Mesenchymal stem cell (in vitro differentiated cells and primary cell): ENCODE measurements at regions not wholly inside any gene's neighbourhood (a gene's known extent, or its start where the extent isn't known, plus 50 kb on each side); places are given as distances from the start of the nearest gene placed in this dataset.

Experiments
- DNase-seq: peaks from one replicate; pipeline ENCODE4 v3.0.0-alpha.2; 2013
- H2AFZ ChIP-seq: one replicate; pipeline ENCODE4 v1.6.1; 2013; ENCODE audit warnings: low read depth, mild to moderate bottlenecking, control low read depth, inconsistent platforms, low read length, moderate library complexity
- H2AK5ac ChIP-seq: 2 replicates; pipeline ENCODE4 v1.6.1; 2013; ENCODE audit warnings: low read length, moderate library complexity, mild to moderate bottlenecking, inconsistent platforms; ENCODE audit not compliant: severe bottlenecking
- H2BK120ac ChIP-seq: one replicate; pipeline ENCODE4 v1.6.1; 2013; ENCODE audit warnings: low read depth, mild to moderate bottlenecking, inconsistent platforms, low read length, moderate library complexity
- H2BK12ac ChIP-seq, 2 experiments: one replicate each; pipeline ENCODE4 v1.6.1; 2013; ENCODE audit warnings: inconsistent platforms in 2 of 2, low read length in 2 of 2, mild to moderate bottlenecking in 2 of 2, moderate library complexity in 2 of 2, control low read depth in 1 of 2
- H2BK15ac ChIP-seq: one replicate; pipeline ENCODE4 v1.6.1; 2013; ENCODE audit warnings: mild to moderate bottlenecking, low read depth, inconsistent platforms; ENCODE audit not compliant: poor library complexity, severe bottlenecking
- H2BK5ac ChIP-seq: 2 replicates; pipeline ENCODE4 v1.6.1; 2013; ENCODE audit warnings: low read depth, mild to moderate bottlenecking, low read length, control low read depth, inconsistent platforms; ENCODE audit not compliant: poor library complexity, severe bottlenecking
- H3K14ac ChIP-seq, 2 experiments: one replicate each; pipeline ENCODE4 v1.6.1; 2013; ENCODE audit warnings: inconsistent platforms in 2 of 2, low read length in 2 of 2, control low read depth in 1 of 2, mild to moderate bottlenecking in 1 of 2, moderate library complexity in 1 of 2
- H3K18ac ChIP-seq, 2 experiments: one replicate each; pipeline ENCODE4 v1.6.1; 2013; ENCODE audit warnings: inconsistent platforms in 2 of 2, low read length in 2 of 2, control low read depth in 1 of 2, low read depth in 1 of 2, mild to moderate bottlenecking in 1 of 2
- H3K23ac ChIP-seq, 2 experiments: one replicate each; pipeline ENCODE4 v1.6.1; 2013; ENCODE audit warnings: inconsistent platforms in 2 of 2, low read length in 2 of 2, mild to moderate bottlenecking in 2 of 2, moderate library complexity in 2 of 2, control low read depth in 1 of 2
- H3K27ac ChIP-seq: 2 replicates; pipeline ENCODE4 v1.5.1; 2013; ENCODE audit warnings: mild to moderate bottlenecking, moderate library complexity, low read length, control low read depth, inconsistent platforms; ENCODE audit not compliant: poor library complexity, severe bottlenecking
- H3K27me3 ChIP-seq, 2 experiments: 2 replicates each; pipeline versions ENCODE4 v1.6.1 to v1.7.0; 2013; ENCODE audit warnings: low read length in 2 of 2, mild to moderate bottlenecking in 2 of 2, moderate library complexity in 2 of 2, control low read depth in 1 of 2, inconsistent platforms in 1 of 2; ENCODE audit not compliant: control insufficient read depth in 1 of 2, insufficient read depth in 1 of 2
- H3K36me3 ChIP-seq, 2 experiments: 2 replicates each; pipeline versions ENCODE4 v1.6.1 to v1.7.0; 2013; ENCODE audit warnings: low read length in 2 of 2, control low read depth in 1 of 2, inconsistent platforms in 1 of 2, low read depth in 1 of 2, mild to moderate bottlenecking in 1 of 2; ENCODE audit not compliant: insufficient read depth in 2 of 2, control insufficient read depth in 1 of 2
- H3K4ac ChIP-seq, 2 experiments: one replicate each; pipeline ENCODE4 v1.6.1; 2013; ENCODE audit warnings: inconsistent platforms in 2 of 2, low read length in 2 of 2, mild to moderate bottlenecking in 2 of 2, moderate library complexity in 2 of 2, control low read depth in 1 of 2, low read depth in 1 of 2
- H3K4me1 ChIP-seq: 2 replicates; pipeline ENCODE4 v1.6.1; 2013; ENCODE audit warnings: low read depth, low read length, control low read depth; ENCODE audit not compliant: control insufficient read depth, insufficient read depth
- H3K4me2 ChIP-seq: 2 replicates; pipeline ENCODE4 v1.6.1; 2013; ENCODE audit warnings: low read length, mild to moderate bottlenecking, inconsistent platforms; ENCODE audit not compliant: poor library complexity, severe bottlenecking
- H3K4me3 ChIP-seq, 2 experiments: 2 replicates each; pipeline versions ENCODE4 v1.5.1 to v1.7.0; 2013; ENCODE audit warnings: low read length in 2 of 2, mild to moderate bottlenecking in 2 of 2, control low read depth in 1 of 2, low read depth in 1 of 2; ENCODE audit not compliant: insufficient read depth in 1 of 2
- H3K79me1 ChIP-seq: replicated peaks from 2 replicates; pipeline ENCODE4 v1.6.1; 2013; ENCODE audit warnings: mild to moderate bottlenecking, control low read depth, low read length, inconsistent platforms; ENCODE audit not compliant: poor library complexity, severe bottlenecking
- H3K9ac ChIP-seq: 2 replicates; pipeline ENCODE4 v1.7.0; 2013; ENCODE audit warnings: mild to moderate bottlenecking, low read length, moderate library complexity
- H3K9me3 ChIP-seq: 2 replicates; pipeline ENCODE4 v1.7.0; 2013; ENCODE audit warnings: mild to moderate bottlenecking, low read length; ENCODE audit not compliant: control insufficient read depth
- H4K8ac ChIP-seq: one replicate; pipeline ENCODE4 v1.6.1; 2013; ENCODE audit warnings: inconsistent platforms, mild to moderate bottlenecking, low read length, moderate library complexity
- H4K91ac ChIP-seq: one replicate; pipeline ENCODE4 v1.6.1; 2013; ENCODE audit warnings: mild to moderate bottlenecking, low read length, inconsistent platforms
- WGBS: methylation state at CpG from one replicate; pipeline ENCODE4 v1.1.7; 2013; ENCODE audit warnings: mixed read lengths; 5-methylcytosine and 5-hydroxymethylcytosine counted together

GRCh38 chr11:111082664-111083063 is 162.9 kb upstream of the POU2AF2 start:
- Histone ChIP-seq H3K4ac (no peak overlapping the region), H3K14ac (no peak overlapping the region), H3K9me3 (no peaks in the 10 kb centered on the region), H3K23ac (no peak overlapping the region), H3K18ac (no peak overlapping the region), H3K36me3 (no peaks in the 10 kb centered on the region), H3K4me3 (no peak overlapping the region), H2BK5ac (no peak overlapping the region), H2BK120ac (no peak overlapping the region), H3K4me1 (peaks cover 4% of the 10 kb centered on the region), H4K8ac (no peak overlapping the region), H4K91ac (no peak overlapping the region), H3K79me1 (no peaks in the 10 kb centered on the region), H2AK5ac (no peak overlapping the region), H2BK15ac (no peak overlapping the region), H3K4me2 (no peak overlapping the region), H3K27ac (no peak overlapping the region), H3K27me3 (peaks cover 0 to 5% of the 10 kb centered on the region in 2 experiments), H2AFZ (no peak overlapping the region), H3K9ac (no peak overlapping the region), H2BK12ac (no peak overlapping the region)
- no peak for DNase-seq
- WGBS, result 33% methylated on average over 2 of the region's 5 CpGs

- H3K23ac ChIP-seq, result no peak overlapping the region
- H3K9ac ChIP-seq, result peak overlapping the region; percentile 83
- H2BK12ac ChIP-seq, result no peak overlapping the region
- DNase-seq, result no peak
- no peak overlapping the region for H3K4me2 ChIP-seq
- no peak overlapping the region for H3K27ac ChIP-seq
- H3K27me3 ChIP-seq, result peaks cover 0 to 5% of the 10 kb centered on the region in 2 experiments
- H3K79me1 ChIP-seq, result no peaks in the 10 kb centered on the region
- H2BK15ac ChIP-seq, result no peak overlapping the region
- no peak overlapping the region for H3K14ac ChIP-seq
- no peak overlapping the region for H3K4me3 ChIP-seq
- H4K8ac ChIP-seq, result no peak overlapping the region
- H3K36me3 ChIP-seq, result no peaks in the 10 kb centered on the region
- H3K18ac ChIP-seq, result no peak overlapping the region
- no peak overlapping the region for H2BK5ac ChIP-seq
- H3K4ac ChIP-seq, result no peak overlapping the region
- no peak overlapping the region for H4K91ac ChIP-seq
- H2BK120ac ChIP-seq, result no peak overlapping the region
- 68% methylated on average over 3 of the region's 3 CpGs for WGBS
- H3K9me3 ChIP-seq, result no peaks in the 10 kb centered on the region
- peaks cover 4% of the 10 kb centered on the region for H3K4me1 ChIP-seq
- no peak overlapping the region for H2AFZ ChIP-seq
- H2AK5ac ChIP-seq, result no peak overlapping the region
Measured at GRCh38 chr11:111081021-111081511, 164.5 kb upstream of the POU2AF2 start.

GRCh38 chr11:111077530-111078322 is 167.8 kb upstream of the POU2AF2 start:
- no peak overlapping the region for H2AFZ ChIP-seq
- no peak for DNase-seq
- no peak overlapping the region for H3K4ac ChIP-seq
- no peak overlapping the region for H3K9ac ChIP-seq
- no peak overlapping the region for H3K23ac ChIP-seq
- H4K91ac ChIP-seq, result no peak overlapping the region
- no peak overlapping the region for H2BK5ac ChIP-seq
- no peak overlapping the region for H3K27ac ChIP-seq
- 88% methylated on average over 3 of the region's 3 CpGs for WGBS
- H3K36me3 ChIP-seq, result no peaks in the 10 kb centered on the region
- no peaks in the 10 kb centered on the region for H3K79me1 ChIP-seq
- no peak overlapping the region for H2BK12ac ChIP-seq
- no peak overlapping the region for H2AK5ac ChIP-seq
- no peak overlapping the region for H3K14ac ChIP-seq
- no peak overlapping the region for H3K4me3 ChIP-seq
- H3K4me2 ChIP-seq, result no peak overlapping the region
- H4K8ac ChIP-seq, result no peak overlapping the region
- peaks cover 0 to 5% of the 10 kb centered on the region in 2 experiments for H3K27me3 ChIP-seq
- H2BK120ac ChIP-seq, result no peak overlapping the region
- peaks cover 3% of the 10 kb centered on the region for H3K4me1 ChIP-seq
- no peaks in the 10 kb centered on the region for H3K9me3 ChIP-seq
- H3K18ac ChIP-seq, result no peak overlapping the region
- H2BK15ac ChIP-seq, result no peak overlapping the region

- Histone ChIP-seq H3K18ac (no peak overlapping the region), H3K23ac (no peak overlapping the region), H2BK15ac (no peak overlapping the region), H3K4me2 (no peak overlapping the region), H3K4me3 (no peak overlapping the region), H2BK12ac (no peak overlapping the region), H3K9me3 (peaks cover 18% of the 10 kb centered on the region), H3K14ac (no peak overlapping the region), H3K79me1 (no peaks in the 10 kb centered on the region), H2BK5ac (no peak overlapping the region), H2BK120ac (no peak overlapping the region), H2AK5ac (no peak overlapping the region), H2AFZ (no peak overlapping the region), H3K36me3 (no peaks in the 10 kb centered on the region), H3K27me3 (no peaks in the 10 kb centered on the region), H3K4ac (no peak overlapping the region), H4K8ac (no peak overlapping the region), H3K27ac (no peak overlapping the region), H4K91ac (no peak overlapping the region), H3K4me1 (no peaks in the 10 kb centered on the region), H3K9ac (no peak overlapping the region)
- peak; percentile 60 for DNase-seq
- 0% methylated on average over 1 of the region's 1 CpG for WGBS
Measured at GRCh38 chr11:111069066-111069465, 176.5 kb upstream of the POU2AF2 start.
